Loucy (cell line): ENCODE measurements at regions not wholly inside any gene's neighbourhood (a gene's known extent, or its start where the extent isn't known, plus 50 kb on each side); places are given as distances from the start of the nearest gene placed in this dataset.

ENCODE experiments used
- H2AFZ ChIP-seq: fragments of 200-600 bp; sonication (generic); 2 replicates; pipeline ENCODE4 v1.6.0; 2016; ENCODE audit warnings: antibody characterized with exemption, mild to moderate bottlenecking, low read length, moderate library complexity
- H3F3A ChIP-seq: fragments of 200-600 bp; 2 replicates; pipeline ENCODE4 v1.6.0; 2016; ENCODE audit warnings: antibody characterized with exemption, low read depth, mild to moderate bottlenecking
- H3K27me3 ChIP-seq: fragments of 200-600 bp; sonication (generic); 2 replicates; pipeline ENCODE4 v1.6.1; 2014; ENCODE audit warnings: low read length, mild to moderate bottlenecking; ENCODE audit not compliant: insufficient read depth, poor library complexity, severe bottlenecking
- H3K36me3 ChIP-seq: fragments of 200-600 bp; sonication (generic); 2 replicates; pipeline ENCODE4 v1.6.1; 2016; ENCODE audit warnings: low read length; ENCODE audit not compliant: insufficient read depth
- H3K4me1 ChIP-seq: fragments of 200-600 bp; sonication (generic); 2 replicates; pipeline ENCODE4 v1.5.1; 2014; ENCODE audit warnings: low read length, mild to moderate bottlenecking; ENCODE audit not compliant: insufficient read depth, poor library complexity, severe bottlenecking
- H3K4me2 ChIP-seq: fragments of 200-600 bp; sonication (generic); 2 replicates; pipeline ENCODE4 v1.6.0; 2014; ENCODE audit warnings: antibody characterized with exemption, low read length, low read depth, mild to moderate bottlenecking; ENCODE audit not compliant: poor library complexity, severe bottlenecking
- H3K4me3 ChIP-seq: fragments of 200-600 bp; sonication (generic); 2 replicates; pipeline ENCODE4 v1.5.1; 2014; ENCODE audit warnings: low read length, mild to moderate bottlenecking, mixed read lengths; ENCODE audit not compliant: poor library complexity, severe bottlenecking
- H3K79me2 ChIP-seq: fragments of 200-600 bp; sonication (generic); 2 replicates; pipeline ENCODE4 v1.6.1; 2014; ENCODE audit warnings: low read length; ENCODE audit not compliant: insufficient read depth
- H3K9ac ChIP-seq: fragments of 200-600 bp; sonication (generic); 2 replicates; pipeline ENCODE4 v1.6.0; 2014; ENCODE audit warnings: mild to moderate bottlenecking, low read depth, low read length, moderate library complexity; ENCODE audit not compliant: poor library complexity, severe bottlenecking
- H3K9me2 ChIP-seq: fragments of 200-600 bp; sonication (generic); replicated peaks from 2 replicates; pipeline ENCODE4 v1.6.1; 2016; ENCODE audit warnings: low read depth, low read length, mixed read lengths
- H3K9me3 ChIP-seq: fragments of 200-600 bp; sonication (generic); 2 replicates; pipeline ENCODE4 v1.6.1; 2014; ENCODE audit warnings: mild to moderate bottlenecking, antibody characterized with exemption, low read length, low read depth; ENCODE audit not compliant: insufficient read depth
- H4K20me1 ChIP-seq: fragments of 200-600 bp; sonication (generic); 2 replicates; pipeline ENCODE4 v1.6.0; 2014; ENCODE audit warnings: antibody characterized with exemption, low read length, mild to moderate bottlenecking; ENCODE audit not compliant: insufficient read depth, poor library complexity, severe bottlenecking
- EZH2phosphoT487 ChIP-seq: fragments of 200-600 bp; IDR thresholded peaks from 2 replicates; pipeline ENCODE4 v1.6.1; 2018; ENCODE audit warnings: antibody characterized with exemption, mild to moderate bottlenecking, moderate library complexity, borderline replicate concordance
- TF ChIP-seq, protein P1 (sequence below): fragments of 200-600 bp; sonication (generic); conservative IDR thresholded peaks from 2 replicates; pipeline ENCODE4 v1.5.1; 2014; ENCODE audit warnings: mild to moderate bottlenecking, antibody characterized with exemption, low read length

DNA sequence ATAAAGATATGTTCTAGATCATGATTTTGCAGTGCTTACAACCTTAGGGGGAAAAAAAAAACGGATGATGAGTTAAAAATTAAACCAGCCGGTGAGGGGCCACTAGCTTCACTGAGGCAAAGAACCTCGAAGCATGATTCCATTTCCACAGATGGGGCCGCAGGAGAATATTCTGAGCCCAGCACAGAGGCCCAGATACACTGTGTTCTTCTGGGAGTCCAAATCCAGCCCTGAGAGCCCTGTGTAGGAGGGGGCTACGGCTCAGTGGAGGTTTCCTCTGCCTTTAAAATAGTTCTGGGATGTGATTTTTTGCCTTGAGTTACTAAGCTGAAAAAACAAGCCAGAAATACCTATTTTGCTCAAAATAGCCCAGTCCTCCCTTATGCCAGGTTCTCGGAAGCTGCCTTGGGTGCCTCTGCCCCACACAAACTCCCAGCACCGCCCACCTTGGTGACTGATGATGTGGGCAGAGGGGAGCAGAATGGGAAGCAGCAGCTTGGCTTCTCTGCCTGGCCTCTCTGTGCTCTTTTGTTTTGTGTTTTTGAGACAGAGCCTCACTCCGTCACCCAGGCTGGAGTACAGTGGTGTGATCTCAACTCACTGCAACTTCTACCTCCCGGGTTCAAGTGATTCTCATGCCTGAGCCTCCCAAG is 105.4 kb upstream of the BCL2L14 start:
- H3K79me2 ChIP-seq = no peaks in the 10 kb centered on the region
- no peaks in the 10 kb centered on the region for H3K9me3 ChIP-seq
- H3K4me1 ChIP-seq = peaks cover 14% of the 10 kb centered on the region
- H3K4me2 ChIP-seq = no peak overlapping the region
- H3K27me3 ChIP-seq = no peaks in the 10 kb centered on the region
- no peaks in the 10 kb centered on the region for H3K9me2 ChIP-seq
- no peak overlapping the region for H2AFZ ChIP-seq
- no peaks in the 10 kb centered on the region for H4K20me1 ChIP-seq
- H3F3A ChIP-seq = no peaks in the 10 kb centered on the region
- no peak overlapping the region for H3K9ac ChIP-seq
- TF ChIP-seq, protein P1, sequence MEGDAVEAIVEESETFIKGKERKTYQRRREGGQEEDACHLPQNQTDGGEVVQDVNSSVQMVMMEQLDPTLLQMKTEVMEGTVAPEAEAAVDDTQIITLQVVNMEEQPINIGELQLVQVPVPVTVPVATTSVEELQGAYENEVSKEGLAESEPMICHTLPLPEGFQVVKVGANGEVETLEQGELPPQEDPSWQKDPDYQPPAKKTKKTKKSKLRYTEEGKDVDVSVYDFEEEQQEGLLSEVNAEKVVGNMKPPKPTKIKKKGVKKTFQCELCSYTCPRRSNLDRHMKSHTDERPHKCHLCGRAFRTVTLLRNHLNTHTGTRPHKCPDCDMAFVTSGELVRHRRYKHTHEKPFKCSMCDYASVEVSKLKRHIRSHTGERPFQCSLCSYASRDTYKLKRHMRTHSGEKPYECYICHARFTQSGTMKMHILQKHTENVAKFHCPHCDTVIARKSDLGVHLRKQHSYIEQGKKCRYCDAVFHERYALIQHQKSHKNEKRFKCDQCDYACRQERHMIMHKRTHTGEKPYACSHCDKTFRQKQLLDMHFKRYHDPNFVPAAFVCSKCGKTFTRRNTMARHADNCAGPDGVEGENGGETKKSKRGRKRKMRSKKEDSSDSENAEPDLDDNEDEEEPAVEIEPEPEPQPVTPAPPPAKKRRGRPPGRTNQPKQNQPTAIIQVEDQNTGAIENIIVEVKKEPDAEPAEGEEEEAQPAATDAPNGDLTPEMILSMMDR = no peak
- no peak for TF ChIP-seq EZH2phosphoT487
- H3K4me3 ChIP-seq = no peak overlapping the region
- no peaks in the 10 kb centered on the region for H3K36me3 ChIP-seq

DNA sequence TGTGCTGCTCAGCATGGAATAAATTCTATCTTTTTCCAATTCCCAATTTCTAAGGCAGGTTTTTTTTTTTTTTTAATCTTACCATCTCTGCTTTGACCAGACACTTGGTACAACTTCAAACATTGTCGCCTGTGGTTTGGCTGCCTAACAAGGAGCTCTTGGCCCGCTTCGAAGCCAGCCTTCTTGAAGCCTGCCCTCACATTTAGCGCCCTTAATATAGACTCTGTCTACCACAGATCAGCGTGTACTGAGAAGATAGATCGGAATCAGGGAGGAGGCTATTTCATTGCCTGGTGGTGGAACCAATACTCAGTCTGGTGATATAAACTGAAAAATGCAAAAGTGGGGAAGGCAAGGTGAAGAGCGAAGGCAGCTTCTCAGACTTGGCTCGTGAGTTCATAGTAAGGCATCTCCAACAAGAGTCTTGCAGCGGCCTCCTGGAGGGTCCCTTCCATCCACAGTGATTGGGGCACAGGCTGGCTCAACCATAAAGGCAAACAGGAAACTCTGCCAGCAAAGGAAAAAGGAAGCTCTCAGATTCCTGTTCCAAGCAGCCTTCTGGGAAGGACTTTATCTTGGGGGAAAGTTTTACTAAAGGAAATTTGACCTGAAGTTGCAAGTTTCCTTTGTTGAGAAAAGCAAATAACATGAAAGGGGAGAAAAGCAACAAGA is 103.2 kb upstream of the BCL2L14 start:
- Histone ChIP-seq H3K36me3 (no peaks in the 10 kb centered on the region), H3K79me2 (no peaks in the 10 kb centered on the region), H3K4me2 (no peak overlapping the region), H3K9me3 (no peaks in the 10 kb centered on the region), H3K4me1 (peaks cover 9% of the 10 kb centered on the region), H3K9me2 (no peaks in the 10 kb centered on the region), H3K4me3 (no peak overlapping the region), H2AFZ (no peak overlapping the region), H3F3A (no peaks in the 10 kb centered on the region), H3K9ac (no peak overlapping the region), H4K20me1 (no peaks in the 10 kb centered on the region), H3K27me3 (no peaks in the 10 kb centered on the region)
- TF ChIP-seq, protein P1 = no peak
- TF ChIP-seq EZH2phosphoT487 = no peak

DNA sequence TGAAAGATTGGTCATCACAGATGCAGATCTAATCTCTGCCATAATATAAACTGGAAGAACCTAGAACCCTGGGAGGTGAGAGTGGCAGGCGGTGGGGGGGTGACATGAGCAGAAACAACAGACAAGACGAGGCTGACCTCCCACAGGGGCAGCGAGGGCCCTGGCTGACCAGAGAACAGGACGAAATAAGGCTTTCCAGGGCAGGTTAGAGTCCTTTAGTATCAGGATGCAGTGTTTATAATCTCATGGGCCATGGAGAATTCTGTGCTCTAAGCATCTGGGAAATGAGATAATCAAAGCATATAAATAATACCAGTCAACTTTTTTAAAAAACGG is 102.7 kb upstream of the BCL2L14 start:
- H3K4me3 ChIP-seq = no peak overlapping the region
- H3K4me2 ChIP-seq = no peak overlapping the region
- no peaks in the 10 kb centered on the region for H3F3A ChIP-seq
- H3K9me2 ChIP-seq = no peaks in the 10 kb centered on the region
- TF ChIP-seq, protein P1 = no peak
- no peak for TF ChIP-seq EZH2phosphoT487
- no peaks in the 10 kb centered on the region for H4K20me1 ChIP-seq
- H3K79me2 ChIP-seq = no peaks in the 10 kb centered on the region
- no peak overlapping the region for H3K9ac ChIP-seq
- no peak overlapping the region for H2AFZ ChIP-seq
- H3K27me3 ChIP-seq = no peaks in the 10 kb centered on the region
- H3K36me3 ChIP-seq = no peaks in the 10 kb centered on the region
- H3K9me3 ChIP-seq = no peaks in the 10 kb centered on the region
- H3K4me1 ChIP-seq = peaks cover 9% of the 10 kb centered on the region
